ENCODE measurements at regions not wholly inside any gene's neighbourhood (a gene's known extent, or its start where the extent isn't known, plus 50 kb on each side); places are given as distances from the start of the nearest gene placed in this dataset.
A peak's percentile ranks its signal among the peaks of the same experiment; 100 is the strongest.

GRCh38 chr12:97957109-97957508 lies 494.5 kb downstream of the RMST start:
- DNase-seq (ENCODE audit: low read depth) = no peak
- Histone ChIP-seq H3K4me3 (ENCODE audit: low read depth, low read length) (no peak overlapping the region), H3K36me3 (ENCODE audit: control insufficient read depth, insufficient read depth, low read length) (no peaks in the 10 kb centered on the region), H3K27me3 (ENCODE audit: control insufficient read depth, insufficient read depth, low read length) (no peaks in the 10 kb centered on the region)
- TF ChIP-seq, protein P1, sequence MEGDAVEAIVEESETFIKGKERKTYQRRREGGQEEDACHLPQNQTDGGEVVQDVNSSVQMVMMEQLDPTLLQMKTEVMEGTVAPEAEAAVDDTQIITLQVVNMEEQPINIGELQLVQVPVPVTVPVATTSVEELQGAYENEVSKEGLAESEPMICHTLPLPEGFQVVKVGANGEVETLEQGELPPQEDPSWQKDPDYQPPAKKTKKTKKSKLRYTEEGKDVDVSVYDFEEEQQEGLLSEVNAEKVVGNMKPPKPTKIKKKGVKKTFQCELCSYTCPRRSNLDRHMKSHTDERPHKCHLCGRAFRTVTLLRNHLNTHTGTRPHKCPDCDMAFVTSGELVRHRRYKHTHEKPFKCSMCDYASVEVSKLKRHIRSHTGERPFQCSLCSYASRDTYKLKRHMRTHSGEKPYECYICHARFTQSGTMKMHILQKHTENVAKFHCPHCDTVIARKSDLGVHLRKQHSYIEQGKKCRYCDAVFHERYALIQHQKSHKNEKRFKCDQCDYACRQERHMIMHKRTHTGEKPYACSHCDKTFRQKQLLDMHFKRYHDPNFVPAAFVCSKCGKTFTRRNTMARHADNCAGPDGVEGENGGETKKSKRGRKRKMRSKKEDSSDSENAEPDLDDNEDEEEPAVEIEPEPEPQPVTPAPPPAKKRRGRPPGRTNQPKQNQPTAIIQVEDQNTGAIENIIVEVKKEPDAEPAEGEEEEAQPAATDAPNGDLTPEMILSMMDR (IDR thresholded peaks at IDR 0.05; ENCODE audit: insufficient read depth, low read length, poor library complexity, severe bottlenecking) = no peak

DNA sequence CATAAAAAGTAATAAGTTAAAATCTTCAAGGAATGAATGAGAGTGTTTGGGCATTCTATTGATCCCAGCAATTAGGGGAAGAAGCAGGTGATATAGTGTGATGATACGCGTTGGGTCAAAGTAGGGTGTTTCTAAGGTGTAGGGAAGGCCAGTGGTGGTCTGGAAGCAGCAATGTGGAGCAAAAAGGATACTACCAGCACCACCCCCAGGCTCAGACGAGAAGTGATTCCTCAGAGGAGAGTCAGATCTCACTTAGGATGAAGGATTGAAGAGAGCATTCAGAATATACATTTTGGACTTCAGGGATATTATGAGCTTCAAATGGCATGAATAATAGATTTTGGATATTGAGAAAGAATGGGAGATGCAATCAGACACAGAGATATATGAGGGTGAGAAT lies 497.6 kb downstream of the RMST start:
- no peaks in the 10 kb centered on the region for H3K36me3 ChIP-seq (ENCODE audit: control insufficient read depth, insufficient read depth, low read length)
- no peak overlapping the region for H3K4me3 ChIP-seq (ENCODE audit: low read depth, low read length)
- TF ChIP-seq, protein P1 (IDR thresholded peaks at IDR 0.05; ENCODE audit: insufficient read depth, low read length, poor library complexity, severe bottlenecking) = no peak
- H3K27me3 ChIP-seq (ENCODE audit: control insufficient read depth, insufficient read depth, low read length) = no peaks in the 10 kb centered on the region
- DNase-seq (ENCODE audit: low read depth) = no peak

DNA sequence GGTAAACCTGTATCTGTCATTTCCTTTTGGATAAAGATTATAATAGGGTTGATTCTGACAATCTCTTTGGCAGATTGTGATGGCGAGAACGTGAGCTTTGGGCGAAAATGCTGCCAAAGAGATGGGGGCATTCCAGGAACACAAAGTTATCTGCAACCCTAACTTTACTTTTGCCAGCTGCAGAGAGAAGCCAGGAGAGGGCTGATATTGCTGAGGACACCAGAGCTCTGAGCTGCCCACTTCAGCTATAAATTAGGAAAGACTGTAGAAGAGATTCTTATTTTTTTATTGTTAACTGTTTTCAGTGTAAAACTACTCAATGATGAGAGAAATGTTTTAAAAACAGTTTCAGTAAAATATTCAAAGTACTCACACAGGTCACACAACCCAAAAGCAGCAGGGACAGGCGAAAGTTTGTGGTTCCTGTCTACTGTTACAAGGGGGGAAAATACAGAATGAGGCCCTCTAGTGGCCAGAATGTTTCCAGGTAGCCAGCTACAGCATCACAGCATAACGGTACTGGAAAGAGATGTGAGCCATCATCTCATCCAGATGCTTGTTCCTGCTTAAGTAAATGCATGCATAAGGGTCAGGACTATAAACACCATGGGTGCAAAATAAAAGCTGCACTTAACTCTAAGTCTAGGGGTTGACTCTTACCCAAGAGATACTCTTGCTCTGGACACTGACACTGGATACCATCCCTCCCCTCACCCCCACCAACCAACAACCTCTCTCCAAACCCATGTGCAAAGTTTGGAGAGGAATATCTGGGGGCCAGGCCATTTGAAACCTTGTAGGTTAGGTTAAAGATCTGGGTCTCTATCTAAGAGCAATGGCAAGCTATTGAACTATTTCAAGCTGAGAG lies 498.4 kb downstream of the RMST start:
- no peak for DNase-seq (ENCODE audit: low read depth)
- TF ChIP-seq, protein P1 (IDR thresholded peaks at IDR 0.05; ENCODE audit: insufficient read depth, low read length, poor library complexity, severe bottlenecking) = peak; percentile 68

GRCh38 chr12:97967831-97968230 lies 505.2 kb downstream of the RMST start:
- Histone ChIP-seq H3K4me3 (ENCODE audit: low read depth, low read length) (no peak overlapping the region), H3K36me3 (ENCODE audit: control insufficient read depth, insufficient read depth, low read length) (no peaks in the 10 kb centered on the region), H3K27me3 (ENCODE audit: control insufficient read depth, insufficient read depth, low read length) (no peaks in the 10 kb centered on the region)
- DNase-seq (ENCODE audit: low read depth) = no peak
- TF ChIP-seq, protein P1 (IDR thresholded peaks at IDR 0.05; ENCODE audit: insufficient read depth, low read length, poor library complexity, severe bottlenecking) = no peak

More for the DNA sequence above, 498.4 kb downstream of the RMST start:
- Histone ChIP-seq H3K36me3 (ENCODE audit: control insufficient read depth, insufficient read depth, low read length) (no peaks in the 10 kb centered on the region), H3K27me3 (ENCODE audit: control insufficient read depth, insufficient read depth, low read length) (no peaks in the 10 kb centered on the region), H3K4me3 (ENCODE audit: low read depth, low read length) (no peak overlapping the region)

GRCh38 chr12:97968641-97969197 lies 506.1 kb downstream of the RMST start:
- Histone ChIP-seq H3K27me3 (ENCODE audit: control insufficient read depth, insufficient read depth, low read length) (no peaks in the 10 kb centered on the region), H3K36me3 (ENCODE audit: control insufficient read depth, insufficient read depth, low read length) (no peaks in the 10 kb centered on the region)
- TF ChIP-seq, protein P1 (IDR thresholded peaks at IDR 0.05; ENCODE audit: insufficient read depth, low read length, poor library complexity, severe bottlenecking) = no peak

More at GRCh38 chr12:97968641-97969197, 506.1 kb downstream of the RMST start:
- H3K4me3 ChIP-seq (ENCODE audit: low read depth, low read length) = no peak overlapping the region
- DNase-seq (ENCODE audit: low read depth) = no peak

Data from kidney epithelial cell (primary cell).